DND-41 (cell line): ENCODE measurements at regions not wholly inside any gene's neighbourhood (a gene's known extent, or its start where the extent isn't known, plus 50 kb on each side); places are given as distances from the start of the nearest gene placed in this dataset.

ENCODE experiments used
- EZH2 ChIP-seq: IDR thresholded peaks from 3 replicates; pipeline ENCODE4 v1.6.1; 2012; ENCODE audit warnings: borderline replicate concordance, low read depth, mild to moderate bottlenecking, moderate library complexity, low read length, inconsistent platforms; ENCODE audit not compliant: severe bottlenecking
- TF ChIP-seq, protein P1 (sequence below): IDR thresholded peaks from 2 replicates; pipeline ENCODE4 v1.5.1; 2012; ENCODE audit warnings: borderline replicate concordance, low read length, moderate library complexity, mild to moderate bottlenecking; ENCODE audit not compliant: poor library complexity, severe bottlenecking; ENCODE audit errors: extremely low read depth

DNA sequence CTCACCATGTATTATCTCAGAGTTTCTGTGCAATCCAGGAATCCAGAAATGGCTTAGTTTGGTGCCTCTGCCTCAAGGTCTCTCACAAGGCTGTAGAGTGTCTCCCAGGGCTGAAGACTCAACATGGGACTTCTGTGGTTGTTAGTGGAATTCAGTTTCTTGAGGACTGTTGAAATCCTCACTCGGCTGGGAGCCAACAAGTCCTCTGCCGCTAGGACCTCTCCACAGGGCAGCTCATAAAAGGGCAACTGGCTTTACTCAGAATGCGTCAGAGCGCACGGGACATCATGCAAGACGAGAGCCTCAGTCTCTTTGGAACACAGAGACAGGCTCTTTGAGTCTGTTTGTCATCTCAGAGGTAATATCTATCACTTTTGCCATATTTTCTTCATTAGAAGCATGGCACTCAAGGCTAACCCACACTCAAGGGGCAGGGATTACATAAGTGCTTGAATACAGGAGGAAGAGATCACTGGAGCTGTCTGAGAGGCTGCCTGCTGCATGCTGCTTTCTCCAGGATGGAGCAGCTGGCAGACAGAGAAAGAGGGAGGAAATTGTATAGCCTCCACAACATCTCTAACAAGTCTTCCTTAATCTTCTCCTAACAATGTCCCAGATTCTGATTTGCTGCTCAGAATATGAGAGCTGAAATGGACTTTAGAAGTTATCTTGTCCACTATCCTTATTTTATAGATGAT, 97.5 kb upstream of the ASIC2 start:
- TF ChIP-seq, protein P1, sequence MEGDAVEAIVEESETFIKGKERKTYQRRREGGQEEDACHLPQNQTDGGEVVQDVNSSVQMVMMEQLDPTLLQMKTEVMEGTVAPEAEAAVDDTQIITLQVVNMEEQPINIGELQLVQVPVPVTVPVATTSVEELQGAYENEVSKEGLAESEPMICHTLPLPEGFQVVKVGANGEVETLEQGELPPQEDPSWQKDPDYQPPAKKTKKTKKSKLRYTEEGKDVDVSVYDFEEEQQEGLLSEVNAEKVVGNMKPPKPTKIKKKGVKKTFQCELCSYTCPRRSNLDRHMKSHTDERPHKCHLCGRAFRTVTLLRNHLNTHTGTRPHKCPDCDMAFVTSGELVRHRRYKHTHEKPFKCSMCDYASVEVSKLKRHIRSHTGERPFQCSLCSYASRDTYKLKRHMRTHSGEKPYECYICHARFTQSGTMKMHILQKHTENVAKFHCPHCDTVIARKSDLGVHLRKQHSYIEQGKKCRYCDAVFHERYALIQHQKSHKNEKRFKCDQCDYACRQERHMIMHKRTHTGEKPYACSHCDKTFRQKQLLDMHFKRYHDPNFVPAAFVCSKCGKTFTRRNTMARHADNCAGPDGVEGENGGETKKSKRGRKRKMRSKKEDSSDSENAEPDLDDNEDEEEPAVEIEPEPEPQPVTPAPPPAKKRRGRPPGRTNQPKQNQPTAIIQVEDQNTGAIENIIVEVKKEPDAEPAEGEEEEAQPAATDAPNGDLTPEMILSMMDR: no peak
- no peak for TF ChIP-seq EZH2
